PC-9 (cell line): ENCODE measurements at regions not wholly inside any gene's neighbourhood (a gene's known extent, or its start where the extent isn't known, plus 50 kb on each side); places are given as distances from the start of the nearest gene placed in this dataset.
A peak's percentile ranks its signal among the peaks of the same experiment; 100 is the strongest.

Experiments used
- BruUV-seq: library from RNA; stranded (reverse); fragments of 400-500 nt; replicated peaks from 2 replicates; lab custom pipeline; 2021; lab: Mats Ljungman, UMichigan
- CTCF ChIA-PET: fragments of 300-600 bp; sonication (Branson Sonifier 250); formaldehyde crosslinking; loops from one replicate; lab custom pipeline; 2022; ENCODE audit warnings: antibody characterized with exemption; lab: Charles Lee
- POLR2A ChIA-PET: fragments of 300-600 bp; sonication (Branson Sonifier 250); formaldehyde crosslinking; loops from one replicate; lab custom pipeline; 2022; ENCODE audit warnings: antibody characterized with exemption; ENCODE audit not compliant: unreplicated experiment; lab: Charles Lee
- DNase-seq, 2 experiments: peaks; one replicate each; pipeline versions ENCODE4 v3.0.0 to v3.0.0-alpha.2; 2015 to 2022; ENCODE audit warnings: mixed read lengths in 1 of 2
- H2AFZ ChIP-seq: fragments of 200-600 bp; sonication (generic); 2 replicates; pipeline ENCODE4 v1.8.1; 2017; ENCODE audit warnings: antibody characterized with exemption
- H3F3A ChIP-seq: fragments of 200-600 bp; sonication (generic); 2 replicates; pipeline ENCODE4 v1.8.1; 2017; ENCODE audit warnings: antibody characterized with exemption, mild to moderate bottlenecking, low read depth; ENCODE audit not compliant: insufficient read depth
- H3K27ac ChIP-seq: fragments of 200-600 bp; sonication (generic); 2 replicates; pipeline ENCODE4 v1.6.1; 2016; ENCODE audit warnings: mixed run types
- H3K27me3 ChIP-seq: fragments of 200-600 bp; sonication (generic); 2 replicates; pipeline ENCODE4 v1.6.1; 2016; ENCODE audit warnings: low read depth, mixed run types; ENCODE audit not compliant: insufficient read depth
- H3K36me3 ChIP-seq: fragments of 200-600 bp; sonication (generic); 2 replicates; pipeline ENCODE4 v1.6.1; 2016; ENCODE audit warnings: low read depth, mixed run types
- H3K4me1 ChIP-seq: fragments of 200-600 bp; sonication (generic); replicated peaks from 2 replicates; pipeline ENCODE4 v1.6.1; 2016; ENCODE audit warnings: mixed run types; ENCODE audit not compliant: insufficient read depth
- H3K4me2 ChIP-seq: fragments of 200-600 bp; sonication (generic); 2 replicates; pipeline ENCODE4 v1.6.1; 2017; ENCODE audit warnings: mixed run types
- H3K4me3 ChIP-seq: fragments of 200-600 bp; sonication (generic); 2 replicates; pipeline ENCODE4 v1.6.1; 2016; ENCODE audit warnings: mixed run types
- H3K79me2 ChIP-seq: fragments of 200-600 bp; sonication (generic); 2 replicates; pipeline ENCODE4 v1.6.1; 2017; ENCODE audit warnings: low read depth, mixed run types
- H3K9me2 ChIP-seq: fragments of 200-600 bp; sonication (generic); 2 replicates; pipeline ENCODE4 v1.8.1; 2017; ENCODE audit warnings: mild to moderate bottlenecking; ENCODE audit not compliant: insufficient read depth
- H3K9me3 ChIP-seq: fragments of 200-600 bp; sonication (generic); 2 replicates; pipeline ENCODE4 v1.8.1; 2016; ENCODE audit warnings: low read depth; ENCODE audit not compliant: insufficient read depth
- H4K20me1 ChIP-seq: fragments of 200-600 bp; sonication (generic); 2 replicates; pipeline ENCODE4 v1.8.1; 2017; ENCODE audit not compliant: insufficient read depth
- EZH2 ChIP-seq: fragments of 200-600 bp; sonication (generic); IDR thresholded peaks from 2 replicates; pipeline ENCODE4 v1.8.0; 2017; ENCODE audit warnings: antibody characterized with exemption, low read depth
- intact Hi-C: fragments of 100-400 bp; cut with micrococcal nuclease; formaldehyde crosslinking; loops from one replicate; pipeline ENCODE4 v1.10.0; 2022; ENCODE audit not compliant: unreplicated experiment
- TF ChIP-seq, protein P1 (sequence below): fragments of 200-600 bp; sonication (generic); conservative IDR thresholded peaks from 2 replicates; pipeline ENCODE4 v1.6.1; 2017; ENCODE audit warnings: mixed run types, antibody characterized with exemption, mild to moderate bottlenecking, moderate library complexity

GRCh38 chr10:118843647-118844265, 89.0 kb upstream of the CACUL1 start:
- POLR2A ChIA-PET = no interaction called here
- TF ChIP-seq, protein P1, sequence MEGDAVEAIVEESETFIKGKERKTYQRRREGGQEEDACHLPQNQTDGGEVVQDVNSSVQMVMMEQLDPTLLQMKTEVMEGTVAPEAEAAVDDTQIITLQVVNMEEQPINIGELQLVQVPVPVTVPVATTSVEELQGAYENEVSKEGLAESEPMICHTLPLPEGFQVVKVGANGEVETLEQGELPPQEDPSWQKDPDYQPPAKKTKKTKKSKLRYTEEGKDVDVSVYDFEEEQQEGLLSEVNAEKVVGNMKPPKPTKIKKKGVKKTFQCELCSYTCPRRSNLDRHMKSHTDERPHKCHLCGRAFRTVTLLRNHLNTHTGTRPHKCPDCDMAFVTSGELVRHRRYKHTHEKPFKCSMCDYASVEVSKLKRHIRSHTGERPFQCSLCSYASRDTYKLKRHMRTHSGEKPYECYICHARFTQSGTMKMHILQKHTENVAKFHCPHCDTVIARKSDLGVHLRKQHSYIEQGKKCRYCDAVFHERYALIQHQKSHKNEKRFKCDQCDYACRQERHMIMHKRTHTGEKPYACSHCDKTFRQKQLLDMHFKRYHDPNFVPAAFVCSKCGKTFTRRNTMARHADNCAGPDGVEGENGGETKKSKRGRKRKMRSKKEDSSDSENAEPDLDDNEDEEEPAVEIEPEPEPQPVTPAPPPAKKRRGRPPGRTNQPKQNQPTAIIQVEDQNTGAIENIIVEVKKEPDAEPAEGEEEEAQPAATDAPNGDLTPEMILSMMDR = no peak
- TF ChIP-seq EZH2 = no peak
- Histone ChIP-seq H3K27me3 (no peaks in the 10 kb centered on the region), H4K20me1 (no peaks in the 10 kb centered on the region), H3K79me2 (no peaks in the 10 kb centered on the region), H3K4me2 (no peak overlapping the region), H3K27ac (no peak overlapping the region), H3K9me3 (no peaks in the 10 kb centered on the region), H3K4me1 (peaks cover 36% of the 10 kb centered on the region), H2AFZ (no peak overlapping the region), H3K4me3 (no peak overlapping the region), H3K9me2 (no peaks in the 10 kb centered on the region), H3K36me3 (no peaks in the 10 kb centered on the region), H3F3A (peaks cover 9% of the 10 kb centered on the region)
- CTCF ChIA-PET = interaction anchor here (0.6 kb wide), 1 partner anchor 1401 kb away, joined by 3 read pairs; no protein-coding TSS in a partner anchor
- intact Hi-C loops = no loop called here
- BruUV-seq = no TSS peak
- no peak for DNase-seq

GRCh38 chr10:118844731-118845521, 90.2 kb upstream of the CACUL1 start:
- POLR2A ChIA-PET = no interaction called here
- Histone ChIP-seq H3K79me2 (no peaks in the 10 kb centered on the region), H3K27me3 (no peaks in the 10 kb centered on the region), H3K4me1 (peaks cover 24% of the 10 kb centered on the region), H3K9me2 (no peaks in the 10 kb centered on the region), H3F3A (peaks cover 9% of the 10 kb centered on the region), H3K27ac (peak overlapping the region; percentile 17; the same call in 1 of the 2 replicates), H3K36me3 (no peaks in the 10 kb centered on the region), H3K4me2 (no peak overlapping the region), H2AFZ (no peak overlapping the region), H4K20me1 (no peaks in the 10 kb centered on the region), H3K4me3 (no peak overlapping the region), H3K9me3 (no peaks in the 10 kb centered on the region)
- CTCF ChIA-PET = no interaction called here
- TF ChIP-seq EZH2 = no peak
- TF ChIP-seq, protein P1 = no peak
- DNase-seq = peak in 1 of 2 experiments; percentile 66
- no TSS peak for BruUV-seq
- intact Hi-C loops = no loop called here

- H3K9me3 ChIP-seq = no peaks in the 10 kb centered on the region
- no TSS peak for BruUV-seq
- CTCF ChIA-PET = no interaction called here
- H3K27ac ChIP-seq = no peak overlapping the region
- no peaks in the 10 kb centered on the region for H3K79me2 ChIP-seq
- no peak overlapping the region for H3K4me2 ChIP-seq
- POLR2A ChIA-PET = no interaction called here
- H4K20me1 ChIP-seq = no peaks in the 10 kb centered on the region
- H3K27me3 ChIP-seq = no peaks in the 10 kb centered on the region
- no peak overlapping the region for H3K4me3 ChIP-seq
- no peaks in the 10 kb centered on the region for H3K9me2 ChIP-seq
- intact Hi-C loops = no loop called here
- no peak for DNase-seq
- peaks cover 16% of the 10 kb centered on the region for H3K4me1 ChIP-seq
- peaks cover 9% of the 10 kb centered on the region for H3F3A ChIP-seq
- H3K36me3 ChIP-seq = no peaks in the 10 kb centered on the region
- TF ChIP-seq, protein P1 = no peak
- no peak for TF ChIP-seq EZH2
- no peak overlapping the region for H2AFZ ChIP-seq
Observed at GRCh38 chr10:118845776-118846175, 91.0 kb upstream of the CACUL1 start.
